ENCODE measurements at regions not wholly inside any gene's neighbourhood (a gene's known extent, or its start where the extent isn't known, plus 50 kb on each side); places are given as distances from the start of the nearest gene placed in this dataset.

GRCh38 chr5:106865279-106865678 lies 805.5 kb downstream of the EFNA5 start:
- H3K27me3 ChIP-seq (ENCODE audit: insufficient read depth, low read length), result no peaks in the 10 kb centered on the region
- no peak overlapping the region for H3K9ac ChIP-seq (ENCODE audit: low read length)
- TF ChIP-seq ZBTB33 (IDR thresholded peaks at IDR 0.05; ENCODE audit: extremely low read depth, insufficient replicate concordance, low read length) (no peak), CBX3 (IDR thresholded peaks at IDR 0.05; ENCODE audit: low read depth) (no peak), CEBPB (IDR thresholded peaks at IDR 0.05; ENCODE audit: low read depth) (no peak), ZFX (IDR thresholded peaks at IDR 0.05) (no peak), SP1 (IDR thresholded peaks at IDR 0.05; ENCODE audit: low read depth) (no peak), JUND (IDR thresholded peaks at IDR 0.05) (no peak), ATF3 (IDR thresholded peaks at IDR 0.05) (no peak)
- RAD21 ChIA-PET (ENCODE audit: low non-redundant PET in 1 of 2, low total read pairs in 2 of 2, uncharacterized antibody in 2 of 2, unreplicated experiment in 2 of 2), result no interaction called here
- no peak for ATAC-seq
- no peak overlapping the region for H3K4me2 ChIP-seq (ENCODE audit: low read length)
- no peaks in the 10 kb centered on the region for H3K79me2 ChIP-seq (ENCODE audit: insufficient read depth, low read length)
- H3K9me2 ChIP-seq (ENCODE audit: insufficient read depth), result no peaks in the 10 kb centered on the region
- no peak for DNase-seq (ENCODE audit: low read depth, low spot score)
- no peak overlapping the region for H2AFZ ChIP-seq (ENCODE audit: low read depth, low read length, poor library complexity, severe bottlenecking)
- H3K4me3 ChIP-seq (replicated peaks in 1 of 2; ENCODE audit: low read depth in 1 of 2, low read length in 2 of 2), result no peak overlapping the region
- no peaks in the 10 kb centered on the region for H3K36me3 ChIP-seq (ENCODE audit: control insufficient read depth in 1 of 2, insufficient read depth in 2 of 2, low read length in 2 of 2)
- no peaks in the 10 kb centered on the region for H4K20me1 ChIP-seq (ENCODE audit: insufficient read depth)
- no peaks in the 10 kb centered on the region for H3K9me3 ChIP-seq (ENCODE audit: control insufficient read depth in 1 of 2, insufficient read depth in 1 of 2, low read depth in 1 of 2, low read length in 2 of 2)
- H3K27ac ChIP-seq (ENCODE audit: low read depth, low read length), result no peak overlapping the region
- POLR2A ChIA-PET, result no interaction called here
- intact Hi-C loops (cut with micrococcal nuclease), result no loop called here
- CTCF ChIA-PET, result no interaction called here
- BruUV-seq (replicated peaks), result no TSS peak
- H3K4me1 ChIP-seq (ENCODE audit: control insufficient read depth in 1 of 2, insufficient read depth in 2 of 2, low read length in 2 of 2), result no peaks in the 10 kb centered on the region

- DNase-seq (ENCODE audit: low read depth, low spot score) (no peak), ATAC-seq (no peak)
- intact Hi-C loops (cut with micrococcal nuclease), result no loop called here
- H3K36me3 ChIP-seq (ENCODE audit: control insufficient read depth in 1 of 2, insufficient read depth in 2 of 2, low read length in 2 of 2), result no peaks in the 10 kb centered on the region
- no peaks in the 10 kb centered on the region for H4K20me1 ChIP-seq (ENCODE audit: insufficient read depth)
- no peak overlapping the region for H2AFZ ChIP-seq (ENCODE audit: low read depth, low read length, poor library complexity, severe bottlenecking)
- ChIA-PET POLR2A (no interaction called here), CTCF (no interaction called here), RAD21 (ENCODE audit: low non-redundant PET in 1 of 2, low total read pairs in 2 of 2, uncharacterized antibody in 2 of 2, unreplicated experiment in 2 of 2) (no interaction called here)
- H3K27me3 ChIP-seq (ENCODE audit: insufficient read depth, low read length), result no peaks in the 10 kb centered on the region
- H3K79me2 ChIP-seq (ENCODE audit: insufficient read depth, low read length), result no peaks in the 10 kb centered on the region
- no TSS peak for BruUV-seq (replicated peaks)
- no peaks in the 10 kb centered on the region for H3K9me2 ChIP-seq (ENCODE audit: insufficient read depth)
- H3K9me3 ChIP-seq (ENCODE audit: control insufficient read depth in 1 of 2, insufficient read depth in 1 of 2, low read depth in 1 of 2, low read length in 2 of 2), result no peaks in the 10 kb centered on the region
- H3K4me3 ChIP-seq (replicated peaks in 1 of 2; ENCODE audit: low read depth in 1 of 2, low read length in 2 of 2), result no peak overlapping the region
- H3K4me1 ChIP-seq (ENCODE audit: control insufficient read depth in 1 of 2, insufficient read depth in 2 of 2, low read length in 2 of 2), result no peaks in the 10 kb centered on the region
- TF ChIP-seq ELF1 (IDR thresholded peaks at IDR 0.05; ENCODE audit: borderline replicate concordance, low read depth) (no peak), ZFX (IDR thresholded peaks at IDR 0.05) (no peak), RAD21 (IDR thresholded peaks at IDR 0.05; ENCODE audit: low read depth) (no peak), CTCF (IDR thresholded peaks at IDR 0.05 in 2 of 3, conservative IDR thresholded peaks at IDR 0.05 in 1 of 3; ENCODE audit: borderline replicate concordance in 1 of 3, insufficient read depth in 1 of 3, low read depth in 2 of 3, low read length in 2 of 3) (no peak), ATF3 (IDR thresholded peaks at IDR 0.05) (no peak), FOSL1 (IDR thresholded peaks at IDR 0.05; ENCODE audit: low read depth) (no peak), ZBTB33 (IDR thresholded peaks at IDR 0.05; ENCODE audit: extremely low read depth, insufficient replicate concordance, low read length) (no peak)
- H3K9ac ChIP-seq (ENCODE audit: low read length), result no peak overlapping the region
- H3K4me2 ChIP-seq (ENCODE audit: low read length), result no peak overlapping the region
- H3K27ac ChIP-seq (ENCODE audit: low read depth, low read length), result no peak overlapping the region
These were observed 808.1 kb downstream of the EFNA5 start for GRCh38 chr5:106862450-106863193.

Measured in HCT116 (cell line).